IPS-18a (cell line): ENCODE measurements at regions not wholly inside any gene's neighbourhood (a gene's known extent, or its start where the extent isn't known, plus 50 kb on each side); places are given as distances from the start of the nearest gene placed in this dataset.
"Not testable (repeated sequence)": the region's sequence is repeated elsewhere in the genome, so short reads cannot be mapped to it uniquely, and the experiment has no call there.

Source experiments
- H3K27ac ChIP-seq: one replicate; pipeline ENCODE4 v1.5.1; 2013; ENCODE audit warnings: low read length
- H3K27me3 ChIP-seq: one replicate; pipeline ENCODE4 v1.6.1; 2013; ENCODE audit warnings: mild to moderate bottlenecking, low read length; ENCODE audit not compliant: control insufficient read depth, insufficient read depth
- H3K36me3 ChIP-seq: one replicate; pipeline ENCODE4 v1.6.1; 2013; ENCODE audit warnings: low read depth, low read length; ENCODE audit not compliant: control insufficient read depth
- H3K4me1 ChIP-seq: one replicate; pipeline ENCODE4 v1.6.1; 2013; ENCODE audit warnings: low read depth, low read length; ENCODE audit not compliant: control insufficient read depth
- H3K4me3 ChIP-seq: one replicate; pipeline ENCODE4 v1.5.1; 2013; ENCODE audit warnings: low read length
- H3K9ac ChIP-seq: one replicate; pipeline ENCODE4 v1.6.1; 2013; ENCODE audit warnings: mild to moderate bottlenecking, low read length, moderate library complexity
- H3K9me3 ChIP-seq: one replicate; pipeline ENCODE4 v1.6.1; 2013; ENCODE audit warnings: low read depth, low read length; ENCODE audit not compliant: control insufficient read depth

DNA sequence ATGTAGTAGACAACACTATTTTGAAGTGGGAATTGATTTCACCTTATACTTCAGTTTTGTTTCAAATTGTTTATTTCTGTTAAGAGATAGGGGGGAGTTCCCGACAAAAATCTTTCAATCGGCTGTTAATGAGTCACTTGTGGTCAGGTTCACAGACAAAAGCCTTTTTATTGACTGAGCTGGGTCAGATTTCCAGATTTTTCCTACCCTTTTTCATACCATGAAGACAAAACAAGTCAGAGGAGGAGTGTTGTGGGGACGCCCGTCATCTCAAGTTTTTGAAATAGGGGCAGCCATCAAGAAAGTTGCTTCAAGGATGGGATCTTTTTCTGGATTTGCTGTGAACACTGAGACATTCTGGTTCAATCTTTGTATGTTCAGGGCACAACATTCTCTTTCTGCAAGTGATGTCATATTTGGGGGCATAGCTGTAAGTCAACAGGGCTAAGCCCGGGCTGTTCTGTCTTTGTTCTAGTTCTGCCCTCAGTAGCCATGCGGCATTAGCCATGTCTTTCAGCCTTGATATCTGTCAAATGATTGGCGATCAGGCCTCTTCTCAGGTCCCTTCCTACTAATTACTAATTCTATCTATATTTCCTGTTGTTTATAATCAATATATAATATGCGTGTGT, 496.0 kb upstream of the MARCKS start:
- H3K4me1 ChIP-seq = peaks cover 25% of the 10 kb centered on the region
- H3K36me3 ChIP-seq = no peaks in the 10 kb centered on the region
- no peaks in the 10 kb centered on the region for H3K27me3 ChIP-seq
- H3K27ac ChIP-seq = no peak overlapping the region
- no peak overlapping the region for H3K4me3 ChIP-seq
- H3K9me3 ChIP-seq = no peaks in the 10 kb centered on the region
- no peak overlapping the region for H3K9ac ChIP-seq

GRCh38 chr6:113362301-113363047, 494.7 kb upstream of the MARCKS start:
- H3K4me3 ChIP-seq = no peak overlapping the region
- no peak overlapping the region for H3K27ac ChIP-seq
- H3K4me1 ChIP-seq = peaks cover 25% of the 10 kb centered on the region
- no peaks in the 10 kb centered on the region for H3K9me3 ChIP-seq
- no peak overlapping the region for H3K9ac ChIP-seq
- no peaks in the 10 kb centered on the region for H3K27me3 ChIP-seq
- H3K36me3 ChIP-seq = no peaks in the 10 kb centered on the region

DNA sequence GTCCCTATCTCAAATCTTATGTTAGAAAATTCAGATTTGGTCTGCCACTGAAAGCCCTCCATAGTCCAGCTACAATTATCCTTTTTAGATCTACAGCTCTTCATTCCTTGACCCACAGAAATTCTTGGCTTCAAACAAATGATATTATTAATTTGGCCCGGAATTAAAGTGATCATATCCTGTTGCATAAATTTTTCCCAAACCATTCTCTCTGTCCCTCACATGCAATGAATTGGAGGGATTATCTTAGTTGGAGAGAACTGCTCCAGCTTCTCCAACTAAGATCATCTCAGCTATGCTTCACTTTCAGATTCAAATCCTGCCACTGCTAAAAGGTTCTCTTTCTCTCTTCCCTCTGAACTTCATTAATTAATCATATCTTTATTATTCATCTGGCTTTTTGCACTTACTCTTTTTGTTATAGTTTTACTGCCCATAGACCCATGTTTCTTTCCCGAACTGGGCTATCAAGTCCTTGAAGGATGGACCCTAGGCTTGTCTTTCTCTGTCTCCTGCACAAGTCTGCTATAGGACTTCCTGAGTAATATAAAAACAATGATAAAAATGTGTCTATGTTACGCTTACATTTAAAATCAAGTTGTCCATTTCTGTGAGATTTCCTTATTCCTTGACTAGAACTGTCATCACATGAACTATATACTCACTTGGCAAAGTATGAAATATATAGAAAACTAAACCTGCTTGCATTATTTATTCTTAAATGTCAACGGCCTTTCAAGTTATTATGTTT, 493.9 kb upstream of the MARCKS start:
- Histone ChIP-seq H3K27ac (no peak overlapping the region), H3K4me3 (no peak overlapping the region), H3K27me3 (no peaks in the 10 kb centered on the region), H3K36me3 (no peaks in the 10 kb centered on the region), H3K9ac (no peak overlapping the region), H3K9me3 (no peaks in the 10 kb centered on the region), H3K4me1 (peaks cover 25% of the 10 kb centered on the region)

- Histone ChIP-seq H3K4me3 (no peak overlapping the region), H3K27me3 (no peaks in the 10 kb centered on the region), H3K9ac (no peak overlapping the region), H3K36me3 (no peaks in the 10 kb centered on the region), H3K9me3 (no peaks in the 10 kb centered on the region), H3K27ac (no peak overlapping the region), H3K4me1 (peaks cover 25% of the 10 kb centered on the region)
Observed at GRCh38 chr6:113363866-113364265, 493.3 kb upstream of the MARCKS start.

GRCh38 chr6:113364766-113365165, 492.4 kb upstream of the MARCKS start:
- H3K9ac ChIP-seq = no peak overlapping the region
- H3K4me1 ChIP-seq = peaks cover 25% of the 10 kb centered on the region
- no peaks in the 10 kb centered on the region for H3K36me3 ChIP-seq
- no peaks in the 10 kb centered on the region for H3K27me3 ChIP-seq
- no peak overlapping the region for H3K4me3 ChIP-seq
- no peak overlapping the region for H3K27ac ChIP-seq
- H3K9me3 ChIP-seq = no peaks in the 10 kb centered on the region

DNA sequence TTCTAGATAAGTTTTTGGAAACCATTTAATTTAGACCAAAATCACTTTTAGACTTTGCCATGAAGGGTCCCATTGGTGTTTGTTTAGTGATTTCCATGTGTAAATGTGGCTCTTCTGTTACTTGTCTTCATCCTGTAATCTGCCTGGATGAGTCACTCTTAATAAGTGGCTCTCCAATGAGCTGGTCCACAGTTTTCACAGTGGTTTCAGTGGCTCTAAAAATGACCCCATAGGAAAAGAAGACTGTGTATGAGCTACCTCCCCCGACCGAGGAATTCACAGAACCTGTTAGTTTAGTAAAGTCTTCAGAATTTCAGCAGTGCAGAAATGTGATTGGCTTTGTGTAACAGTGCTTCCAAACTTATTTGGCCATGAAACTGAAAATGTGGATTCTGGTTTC, 492.0 kb upstream of the MARCKS start:
- Histone ChIP-seq H3K4me3 (no peak overlapping the region), H3K4me1 (peaks cover 24% of the 10 kb centered on the region), H3K27me3 (no peaks in the 10 kb centered on the region), H3K9me3 (no peaks in the 10 kb centered on the region), H3K9ac (no peak overlapping the region), H3K36me3 (no peaks in the 10 kb centered on the region), H3K27ac (no peak overlapping the region)

DNA sequence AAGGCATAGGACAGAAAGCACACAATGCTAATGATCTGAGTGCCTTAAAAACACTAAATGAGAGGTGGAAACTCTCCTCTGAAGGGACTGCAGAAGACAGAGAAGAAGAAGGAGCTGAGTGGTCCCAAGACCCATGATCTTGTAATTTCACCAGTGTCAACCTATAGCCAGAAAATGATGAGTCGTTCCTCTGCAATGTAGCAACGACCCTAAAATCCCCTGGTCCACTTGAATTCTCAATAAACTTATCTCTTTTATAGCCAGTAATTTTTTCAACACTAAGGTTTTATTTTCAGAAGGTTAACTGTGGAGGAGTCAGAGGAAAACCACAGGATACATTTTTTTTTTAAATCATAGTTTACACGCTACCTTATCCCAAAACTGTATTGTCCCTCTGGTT, 490.6 kb upstream of the MARCKS start:
- no peak overlapping the region for H3K4me3 ChIP-seq
- no peak overlapping the region for H3K27ac ChIP-seq
- H3K9me3 ChIP-seq = no peaks in the 10 kb centered on the region
- H3K27me3 ChIP-seq = no peaks in the 10 kb centered on the region
- peaks cover 16% of the 10 kb centered on the region for H3K4me1 ChIP-seq
- H3K36me3 ChIP-seq = no peaks in the 10 kb centered on the region
- no peak overlapping the region for H3K9ac ChIP-seq

GRCh38 chr6:113370508-113371502, 486.3 kb upstream of the MARCKS start:
- Histone ChIP-seq H3K9ac (no peak overlapping the region), H3K4me3 (no peak overlapping the region), H3K36me3 (no peaks in the 10 kb centered on the region), H3K27me3 (no peaks in the 10 kb centered on the region), H3K27ac (no peak overlapping the region), H3K4me1 (no peaks in the 10 kb centered on the region), H3K9me3 (no peaks in the 10 kb centered on the region)

DNA sequence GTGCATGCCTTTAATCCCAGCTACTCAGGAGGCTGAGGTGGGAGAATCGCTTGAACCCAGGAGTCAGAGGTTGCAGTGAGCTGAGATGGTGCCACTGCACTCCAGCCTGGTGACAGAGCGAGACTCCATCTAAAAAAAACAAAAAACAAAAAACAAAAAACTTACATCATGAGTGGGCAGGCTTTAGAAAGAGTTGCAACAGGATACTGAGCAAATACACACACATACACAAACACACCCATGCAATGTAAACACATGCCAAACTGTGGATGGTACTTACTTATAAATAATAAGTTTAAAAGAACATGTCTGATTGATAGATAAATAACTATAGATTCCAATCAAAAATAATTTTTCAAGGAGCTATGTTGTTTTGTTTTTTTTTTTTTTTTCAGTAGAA, 481.7 kb upstream of the MARCKS start:
- not testable (repeated sequence) for H3K4me3 ChIP-seq, H3K27ac ChIP-seq, H3K36me3 ChIP-seq, H3K4me1 ChIP-seq, H3K27me3 ChIP-seq, H3K9me3 ChIP-seq, H3K9ac ChIP-seq

- H3K4me3 ChIP-seq = no peak overlapping the region
- no peaks in the 10 kb centered on the region for H3K9me3 ChIP-seq
- no peaks in the 10 kb centered on the region for H3K36me3 ChIP-seq
- H3K9ac ChIP-seq = no peak overlapping the region
- no peaks in the 10 kb centered on the region for H3K4me1 ChIP-seq
- no peaks in the 10 kb centered on the region for H3K27me3 ChIP-seq
- H3K27ac ChIP-seq = no peak overlapping the region
Observed at GRCh38 chr6:113375950-113376846, 480.9 kb upstream of the MARCKS start.
